BJ (cell line): ENCODE measurements at regions not wholly inside any gene's neighbourhood (a gene's known extent, or its start where the extent isn't known, plus 50 kb on each side); places are given as distances from the start of the nearest gene placed in this dataset.
A peak's percentile ranks its signal among the peaks of the same experiment; 100 is the strongest.

ENCODE experiments used
- CTCF ChIA-PET: fragments of 350-600 bp; formaldehyde crosslinking; extraction: SDS; loops from one replicate; lab custom pipeline; 2021; ENCODE audit warnings: antibody characterized with exemption, inconsistent platforms; lab: Yijun Ruan, JAX
- POLR2A ChIA-PET: fragments of 300-600 bp; sonication (Branson Sonifier 250); formaldehyde crosslinking; extraction: SDS; loops from one replicate; lab custom pipeline; 2021; ENCODE audit warnings: antibody characterized with exemption; lab: Charles Lee
- DNase-seq: peaks from one replicate; pipeline ENCODE4 v3.0.0-alpha.2; 2011; ENCODE audit warnings: low read depth
- H3K27me3 ChIP-seq: 2 replicates; pipeline ENCODE4 v1.6.0; 2011; ENCODE audit warnings: low read length; ENCODE audit not compliant: control insufficient read depth, insufficient read depth
- H3K36me3 ChIP-seq: 2 replicates; pipeline ENCODE4 v1.5.1; 2011; ENCODE audit warnings: low read length; ENCODE audit not compliant: control insufficient read depth, insufficient read depth
- H3K4me3 ChIP-seq: 2 replicates; pipeline ENCODE4 v1.5.1; 2011; ENCODE audit warnings: low read depth, mild to moderate bottlenecking, control low read depth, low read length
- CTCF ChIP-seq: IDR thresholded peaks from 2 replicates; pipeline ENCODE4 v1.5.1; 2011; ENCODE audit warnings: low read depth, mild to moderate bottlenecking, control low read depth, inconsistent platforms, low read length, moderate library complexity; ENCODE audit not compliant: insufficient read depth

GRCh38 chr5:63233911-63234310, 655.3 kb downstream of the LRRC70 start:
- Histone ChIP-seq H3K4me3 (no peak overlapping the region), H3K36me3 (no peaks in the 10 kb centered on the region), H3K27me3 (no peaks in the 10 kb centered on the region)
- DNase-seq, result peak; percentile 32
- ChIA-PET POLR2A (no interaction called here), CTCF (no interaction called here)
- no peak for TF ChIP-seq CTCF

GRCh38 chr5:63233361-63233760, 654.7 kb downstream of the LRRC70 start:
- H3K4me3 ChIP-seq, result no peak overlapping the region
- no peaks in the 10 kb centered on the region for H3K27me3 ChIP-seq
- POLR2A ChIA-PET, result no interaction called here
- no peak for TF ChIP-seq CTCF
- CTCF ChIA-PET, result no interaction called here
- H3K36me3 ChIP-seq, result no peaks in the 10 kb centered on the region
- DNase-seq, result no peak

- ChIA-PET CTCF (no interaction called here), POLR2A (no interaction called here)
- Histone ChIP-seq H3K4me3 (no peak overlapping the region), H3K27me3 (no peaks in the 10 kb centered on the region), H3K36me3 (no peaks in the 10 kb centered on the region)
- no peak for DNase-seq
- TF ChIP-seq CTCF, result no peak
These were observed 652.1 kb downstream of the LRRC70 start for GRCh38 chr5:63230754-63231153.

GRCh38 chr5:63228154-63228553, 649.5 kb downstream of the LRRC70 start:
- CTCF ChIA-PET, result interaction anchor here (0.6 to 1.1 kb wide), 2 partner anchors 9 to 11 kb away, joined by 3 read pairs; no protein-coding TSS in a partner anchor
- no peak overlapping the region for H3K4me3 ChIP-seq
- H3K27me3 ChIP-seq, result no peaks in the 10 kb centered on the region
- DNase-seq, result no peak
- POLR2A ChIA-PET, result no interaction called here
- H3K36me3 ChIP-seq, result no peaks in the 10 kb centered on the region
- TF ChIP-seq CTCF, result no peak

GRCh38 chr5:63220244-63220643, 641.6 kb downstream of the LRRC70 start:
- ChIA-PET CTCF (no interaction called here), POLR2A (no interaction called here)
- no peak for TF ChIP-seq CTCF
- no peak for DNase-seq
- H3K4me3 ChIP-seq, result no peak overlapping the region
- H3K36me3 ChIP-seq, result no peaks in the 10 kb centered on the region
- H3K27me3 ChIP-seq, result no peaks in the 10 kb centered on the region
